ENCODE measurements at regions not wholly inside any gene's neighbourhood (a gene's known extent, or its start where the extent isn't known, plus 50 kb on each side); places are given as distances from the start of the nearest gene placed in this dataset.
A peak's percentile ranks its signal among the peaks of the same experiment; 100 is the strongest.

GRCh38 chr6:170096191-170096802 lies 194.6 kb downstream of the DLL1 start:
- POLR2A ChIA-PET: no interaction called here
- Mint-ChIP-seq H3K36me3 (peaks cover 0 to 4% (median 0%) of the 10 kb centered on the region in 3 donors), H3K4me1 (no peaks in the 10 kb centered on the region), H3K27ac (no peak overlapping the region), H3K27me3 (peaks cover 7 to 20% of the 10 kb centered on the region in 2 donors), H3K9me3 (peaks cover 0 to 5% (median 0%) of the 10 kb centered on the region in 5 donors), H3K4me3 (no peak overlapping the region)
- no peaks in the 10 kb centered on the region for H3K4me1 ChIP-seq (ENCODE audit: insufficient read depth, low read length)
- CTCF ChIA-PET: no interaction called here
- H3K27me3 ChIP-seq (ENCODE audit: insufficient read depth, low read length, poor library complexity, severe bottlenecking): no peaks in the 10 kb centered on the region
- peak in 1 of 5 donors; percentile 41 for DNase-seq
- no peak overlapping the region for H3K27ac ChIP-seq (ENCODE audit: low read depth, low read length)
- no peak overlapping the region for H3K4me3 ChIP-seq (ENCODE audit: low read length)
- no peaks in the 10 kb centered on the region for H3K9me3 ChIP-seq (ENCODE audit: low read length)
- H3K36me3 ChIP-seq (ENCODE audit: insufficient read depth, low read length): no peaks in the 10 kb centered on the region

GRCh38 chr6:170095273-170095981 lies 195.5 kb downstream of the DLL1 start:
- peaks cover 7 to 15% of the 10 kb centered on the region in 2 donors for H3K27me3 Mint-ChIP-seq
- no peak overlapping the region for H3K27ac ChIP-seq (ENCODE audit: low read depth, low read length)
- POLR2A ChIA-PET: no interaction called here
- no peak overlapping the region for H3K27ac Mint-ChIP-seq
- no peaks in the 10 kb centered on the region for H3K9me3 Mint-ChIP-seq
- H3K36me3 Mint-ChIP-seq: peaks cover 0 to 2% (median 0%) of the 10 kb centered on the region in 3 donors
- CTCF ChIA-PET: no interaction called here
- no peaks in the 10 kb centered on the region for H3K4me1 ChIP-seq (ENCODE audit: insufficient read depth, low read length)
- H3K36me3 ChIP-seq (ENCODE audit: insufficient read depth, low read length): no peaks in the 10 kb centered on the region
- H3K9me3 ChIP-seq (ENCODE audit: low read length): no peaks in the 10 kb centered on the region
- peak in 1 of 5 donors; percentile 41 for DNase-seq
- H3K4me1 Mint-ChIP-seq: peaks cover 3 to 4% (median 4%) of the 10 kb centered on the region in 3 donors
- H3K4me3 ChIP-seq (ENCODE audit: low read length): no peak overlapping the region
- H3K4me3 Mint-ChIP-seq: no peak overlapping the region
- no peaks in the 10 kb centered on the region for H3K27me3 ChIP-seq (ENCODE audit: insufficient read depth, low read length, poor library complexity, severe bottlenecking)

GRCh38 chr6:170094686-170095272 lies 196.1 kb downstream of the DLL1 start:
- no peak overlapping the region for H3K4me3 ChIP-seq (ENCODE audit: low read length)
- no peaks in the 10 kb centered on the region for H3K36me3 ChIP-seq (ENCODE audit: insufficient read depth, low read length)
- CTCF ChIA-PET: no interaction called here
- Mint-ChIP-seq H3K4me1 (peaks cover 10% of the 10 kb centered on the region in 3 donors), H3K9me3 (no peaks in the 10 kb centered on the region), H3K27me3 (peaks cover 5 to 13% of the 10 kb centered on the region in 2 donors), H3K4me3 (no peak overlapping the region), H3K36me3 (peaks cover 0 to 2% (median 0%) of the 10 kb centered on the region in 3 donors), H3K27ac (no peak overlapping the region)
- H3K27ac ChIP-seq (ENCODE audit: low read depth, low read length): no peak overlapping the region
- peak in 1 of 5 donors; percentile 30 for DNase-seq
- H3K27me3 ChIP-seq (ENCODE audit: insufficient read depth, low read length, poor library complexity, severe bottlenecking): no peaks in the 10 kb centered on the region
- POLR2A ChIA-PET: no interaction called here
- H3K4me1 ChIP-seq (ENCODE audit: insufficient read depth, low read length): peaks cover 5% of the 10 kb centered on the region
- H3K9me3 ChIP-seq (ENCODE audit: low read length): no peaks in the 10 kb centered on the region

GRCh38 chr6:170093658-170094596 lies 197.0 kb downstream of the DLL1 start:
- H3K9me3 Mint-ChIP-seq: no peaks in the 10 kb centered on the region
- ChIA-PET CTCF (no interaction called here), POLR2A (no interaction called here)
- Histone ChIP-seq H3K27ac (ENCODE audit: low read depth, low read length) (no peak overlapping the region), H3K4me1 (ENCODE audit: insufficient read depth, low read length) (peaks cover 13% of the 10 kb centered on the region), H3K36me3 (ENCODE audit: insufficient read depth, low read length) (no peaks in the 10 kb centered on the region), H3K4me3 (ENCODE audit: low read length) (no peak overlapping the region), H3K9me3 (ENCODE audit: low read length) (no peaks in the 10 kb centered on the region), H3K27me3 (ENCODE audit: insufficient read depth, low read length, poor library complexity, severe bottlenecking) (no peaks in the 10 kb centered on the region)
- DNase-seq: peak in 1 of 5 donors; percentile 44
- H3K27me3 Mint-ChIP-seq: peaks cover 3 to 13% of the 10 kb centered on the region in 2 donors
- H3K36me3 Mint-ChIP-seq: peaks cover 0 to 2% (median 0%) of the 10 kb centered on the region in 3 donors
- no peak overlapping the region for H3K4me3 Mint-ChIP-seq
- peak overlapping the region in 1 of 8 donors; percentile 60 for H3K27ac Mint-ChIP-seq
- H3K4me1 Mint-ChIP-seq: peaks cover 18 to 19% (median 18%) of the 10 kb centered on the region in 3 donors

GRCh38 chr6:170093276-170093657 lies 197.6 kb downstream of the DLL1 start:
- Histone ChIP-seq H3K27ac (ENCODE audit: low read depth, low read length) (no peak overlapping the region), H3K4me1 (ENCODE audit: insufficient read depth, low read length) (peaks cover 20% of the 10 kb centered on the region), H3K27me3 (ENCODE audit: insufficient read depth, low read length, poor library complexity, severe bottlenecking) (no peaks in the 10 kb centered on the region), H3K36me3 (ENCODE audit: insufficient read depth, low read length) (no peaks in the 10 kb centered on the region), H3K9me3 (ENCODE audit: low read length) (no peaks in the 10 kb centered on the region), H3K4me3 (ENCODE audit: low read length) (no peak overlapping the region)
- DNase-seq: no peak
- Mint-ChIP-seq H3K27me3 (peaks cover 3 to 13% of the 10 kb centered on the region in 2 donors), H3K4me3 (no peak overlapping the region), H3K36me3 (peaks cover 0 to 2% (median 0%) of the 10 kb centered on the region in 3 donors), H3K4me1 (peaks cover 22 to 25% (median 25%) of the 10 kb centered on the region in 3 donors), H3K27ac (peak overlapping the region in 1 of 8 donors; percentile 60), H3K9me3 (no peaks in the 10 kb centered on the region)
- POLR2A ChIA-PET: no interaction called here
- CTCF ChIA-PET: interaction anchor here (1.1 kb wide), 1 partner anchor 70 kb away, joined by 3 read pairs; no protein-coding TSS in a partner anchor

- Histone ChIP-seq H3K4me1 (ENCODE audit: insufficient read depth, low read length) (peaks cover 23% of the 10 kb centered on the region), H3K27me3 (ENCODE audit: insufficient read depth, low read length, poor library complexity, severe bottlenecking) (no peaks in the 10 kb centered on the region), H3K27ac (ENCODE audit: low read depth, low read length) (no peak overlapping the region), H3K36me3 (ENCODE audit: insufficient read depth, low read length) (no peaks in the 10 kb centered on the region), H3K9me3 (ENCODE audit: low read length) (no peaks in the 10 kb centered on the region), H3K4me3 (ENCODE audit: low read length) (no peak overlapping the region)
- H3K27ac Mint-ChIP-seq: no peak overlapping the region
- ChIA-PET POLR2A (no interaction called here), CTCF (interaction anchor here (1.1 to 1.4 kb wide), 2 partner anchors 9 to 69 kb away, joined by 3 read pairs; no protein-coding TSS in a partner anchor)
- DNase-seq: no peak
- peaks cover 26 to 30% (median 29%) of the 10 kb centered on the region in 3 donors for H3K4me1 Mint-ChIP-seq
- H3K36me3 Mint-ChIP-seq: peaks cover 0 to 2% (median 2%) of the 10 kb centered on the region in 3 donors
- peaks cover 3 to 8% of the 10 kb centered on the region in 2 donors for H3K27me3 Mint-ChIP-seq
- H3K9me3 Mint-ChIP-seq: peaks cover 0 to 2% (median 0%) of the 10 kb centered on the region in 5 donors
- no peak overlapping the region for H3K4me3 Mint-ChIP-seq
Observed at GRCh38 chr6:170092826-170093225, 198.1 kb downstream of the DLL1 start.

GRCh38 chr6:170091639-170092579 lies 199.0 kb downstream of the DLL1 start:
- no peaks in the 10 kb centered on the region for H3K9me3 ChIP-seq (ENCODE audit: low read length)
- no peaks in the 10 kb centered on the region for H3K27me3 ChIP-seq (ENCODE audit: insufficient read depth, low read length, poor library complexity, severe bottlenecking)
- CTCF ChIA-PET: interaction anchor here (1.1 to 1.4 kb wide), 3 partner anchors 10 to 69 kb away, joined by 3 to 4 read pairs (median 3); no protein-coding TSS in a partner anchor
- no peak overlapping the region for H3K27ac Mint-ChIP-seq
- peaks cover 27 to 33% (median 30%) of the 10 kb centered on the region in 3 donors for H3K4me1 Mint-ChIP-seq
- POLR2A ChIA-PET: no interaction called here
- DNase-seq: no peak
- peaks cover 0 to 2% of the 10 kb centered on the region in 2 donors for H3K27me3 Mint-ChIP-seq
- H3K36me3 ChIP-seq (ENCODE audit: insufficient read depth, low read length): no peaks in the 10 kb centered on the region
- no peak overlapping the region for H3K27ac ChIP-seq (ENCODE audit: low read depth, low read length)
- peaks cover 0 to 3% (median 0%) of the 10 kb centered on the region in 5 donors for H3K9me3 Mint-ChIP-seq
- no peak overlapping the region for H3K4me3 ChIP-seq (ENCODE audit: low read length)
- peaks cover 23% of the 10 kb centered on the region for H3K4me1 ChIP-seq (ENCODE audit: insufficient read depth, low read length)
- H3K4me3 Mint-ChIP-seq: no peak overlapping the region
- H3K36me3 Mint-ChIP-seq: peaks cover 0 to 2% (median 2%) of the 10 kb centered on the region in 3 donors

All from CD8-positive, alpha-beta memory T cell (primary cell).